ENCODE measurements at regions not wholly inside any gene's neighbourhood (a gene's known extent, or its start where the extent isn't known, plus 50 kb on each side); places are given as distances from the start of the nearest gene placed in this dataset.
"Not testable (repeated sequence)": the region's sequence is repeated elsewhere in the genome, so short reads cannot be mapped to it uniquely, and the experiment has no call there.

GRCh38 chr9:105091004-105091640, 153.3 kb upstream of the SLC44A1 start:
- H3K27me3 ChIP-seq (ENCODE audit: control insufficient read depth, insufficient read depth, low read length) = no peaks in the 10 kb centered on the region
- H3K4me1 ChIP-seq (ENCODE audit: control insufficient read depth, insufficient read depth, low read length) = no peaks in the 10 kb centered on the region
- no peak overlapping the region for H3K4me3 ChIP-seq (ENCODE audit: low read length)
- H3K9ac ChIP-seq (ENCODE audit: low read length) = no peak overlapping the region
- H3K27ac ChIP-seq (ENCODE audit: low read depth, low read length) = no peak overlapping the region
- no peaks in the 10 kb centered on the region for H3K36me3 ChIP-seq (ENCODE audit: control insufficient read depth, insufficient read depth, low read length)

DNA sequence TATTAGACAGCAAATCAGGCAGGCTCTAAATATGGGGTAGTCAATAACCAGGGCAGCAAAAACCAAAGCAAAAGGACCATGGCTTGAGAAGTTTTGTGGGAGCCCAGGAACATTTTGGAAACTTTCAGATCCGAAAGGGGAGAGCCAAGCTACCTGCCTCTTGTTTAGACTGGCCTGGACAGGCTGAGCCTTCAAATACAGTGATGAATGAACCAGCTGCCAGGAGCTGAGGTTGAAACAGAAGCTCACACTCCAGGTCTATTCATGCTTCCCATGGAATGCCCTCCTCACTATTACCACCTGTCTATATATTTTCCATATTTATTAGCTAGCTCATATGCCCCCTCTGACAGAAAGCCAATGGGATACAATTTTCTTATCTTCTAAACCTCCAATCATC, 150.8 kb upstream of the SLC44A1 start:
- Histone ChIP-seq H3K4me3 (ENCODE audit: low read length) (no peak overlapping the region), H3K9ac (ENCODE audit: low read length) (no peak overlapping the region), H3K27me3 (ENCODE audit: control insufficient read depth, insufficient read depth, low read length) (no peaks in the 10 kb centered on the region), H3K4me1 (ENCODE audit: control insufficient read depth, insufficient read depth, low read length) (no peaks in the 10 kb centered on the region), H3K36me3 (ENCODE audit: control insufficient read depth, insufficient read depth, low read length) (no peaks in the 10 kb centered on the region), H3K27ac (ENCODE audit: low read depth, low read length) (no peak overlapping the region)

DNA sequence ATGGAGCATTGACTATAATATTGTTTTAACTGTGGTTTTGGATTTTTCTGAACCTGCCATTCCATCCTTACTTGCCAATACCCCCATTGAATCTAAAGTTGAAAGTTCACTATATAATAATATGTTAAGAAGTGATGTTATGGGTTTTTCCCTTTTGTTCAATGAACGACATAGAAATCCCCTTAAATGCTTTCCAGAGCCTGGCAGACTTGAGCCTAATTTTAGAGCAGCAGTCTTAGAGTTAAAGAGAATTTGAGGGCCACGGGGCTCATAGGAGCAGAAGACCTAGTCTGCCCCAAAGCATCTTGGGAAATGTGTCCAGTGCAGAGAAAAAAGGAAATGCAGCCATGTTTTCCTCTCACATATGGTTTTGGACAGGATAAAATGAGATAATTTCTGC, 146.1 kb upstream of the SLC44A1 start:
- H3K36me3 ChIP-seq (ENCODE audit: control insufficient read depth, insufficient read depth, low read length) = no peaks in the 10 kb centered on the region
- no peak overlapping the region for H3K27ac ChIP-seq (ENCODE audit: low read depth, low read length)
- H3K4me1 ChIP-seq (ENCODE audit: control insufficient read depth, insufficient read depth, low read length) = peaks cover 3% of the 10 kb centered on the region
- no peak overlapping the region for H3K4me3 ChIP-seq (ENCODE audit: low read length)
- H3K9ac ChIP-seq (ENCODE audit: low read length) = no peak overlapping the region
- no peaks in the 10 kb centered on the region for H3K27me3 ChIP-seq (ENCODE audit: control insufficient read depth, insufficient read depth, low read length)

GRCh38 chr9:105103776-105104175, 140.7 kb upstream of the SLC44A1 start:
- Histone ChIP-seq H3K9ac (ENCODE audit: low read length) (no peak overlapping the region), H3K4me3 (ENCODE audit: low read length) (no peak overlapping the region), H3K36me3 (ENCODE audit: control insufficient read depth, insufficient read depth, low read length) (no peaks in the 10 kb centered on the region), H3K4me1 (ENCODE audit: control insufficient read depth, insufficient read depth, low read length) (peaks cover 3% of the 10 kb centered on the region), H3K27ac (ENCODE audit: low read depth, low read length) (no peak overlapping the region), H3K27me3 (ENCODE audit: control insufficient read depth, insufficient read depth, low read length) (no peaks in the 10 kb centered on the region)

GRCh38 chr9:105114318-105114717, 130.1 kb upstream of the SLC44A1 start:
- H3K36me3 ChIP-seq (ENCODE audit: control insufficient read depth, insufficient read depth, low read length) = no peaks in the 10 kb centered on the region
- no peaks in the 10 kb centered on the region for H3K27me3 ChIP-seq (ENCODE audit: control insufficient read depth, insufficient read depth, low read length)
- H3K27ac ChIP-seq (ENCODE audit: low read depth, low read length) = no peak overlapping the region
- H3K4me1 ChIP-seq (ENCODE audit: control insufficient read depth, insufficient read depth, low read length) = peaks cover 11% of the 10 kb centered on the region
- no peak overlapping the region for H3K4me3 ChIP-seq (ENCODE audit: low read length)
- no peak overlapping the region for H3K9ac ChIP-seq (ENCODE audit: low read length)

GRCh38 chr9:105114964-105115728, 129.3 kb upstream of the SLC44A1 start:
- H3K9ac ChIP-seq (ENCODE audit: low read length) = no peak overlapping the region
- H3K27me3 ChIP-seq (ENCODE audit: control insufficient read depth, insufficient read depth, low read length) = no peaks in the 10 kb centered on the region
- peaks cover 11% of the 10 kb centered on the region for H3K4me1 ChIP-seq (ENCODE audit: control insufficient read depth, insufficient read depth, low read length)
- H3K4me3 ChIP-seq (ENCODE audit: low read length) = no peak overlapping the region
- H3K27ac ChIP-seq (ENCODE audit: low read depth, low read length) = no peak overlapping the region
- no peaks in the 10 kb centered on the region for H3K36me3 ChIP-seq (ENCODE audit: control insufficient read depth, insufficient read depth, low read length)

DNA sequence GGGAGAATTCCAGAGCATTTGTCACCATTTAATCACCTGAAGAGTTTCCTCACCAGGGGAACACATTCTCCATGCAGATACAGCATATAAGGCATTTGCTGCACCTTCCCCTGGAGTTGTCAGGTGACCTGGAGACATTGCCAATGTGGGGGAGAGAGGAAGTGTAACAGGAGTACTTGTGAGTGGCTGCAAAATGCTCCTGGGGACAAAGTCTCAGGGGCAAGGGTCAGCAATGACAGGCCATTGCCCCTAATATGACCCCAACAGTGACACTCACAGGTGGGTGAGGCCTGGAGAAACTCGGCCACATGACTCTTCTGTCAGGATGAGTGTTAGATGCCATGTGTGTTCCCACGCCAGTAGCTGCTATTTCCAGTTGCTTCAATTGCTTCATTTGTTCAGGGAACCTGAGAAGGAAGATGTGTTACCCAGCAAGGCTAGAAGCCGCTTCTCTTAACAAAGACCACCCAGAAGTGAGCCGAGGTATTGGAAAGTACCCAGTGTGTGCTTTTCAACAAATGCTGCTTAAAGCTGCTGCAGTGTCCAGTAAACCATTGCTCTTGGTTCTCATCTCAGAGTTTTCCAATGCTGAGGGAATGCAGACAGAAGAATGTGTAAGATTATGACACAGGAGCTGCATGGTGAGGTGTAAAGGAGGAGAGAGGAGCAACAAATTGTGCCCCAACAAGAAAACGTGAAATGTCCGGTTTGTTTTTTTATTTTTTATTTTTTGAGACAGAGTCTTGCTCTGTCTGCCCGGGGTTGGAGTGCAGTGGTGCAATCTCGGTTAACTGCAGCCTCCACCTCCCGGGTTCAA, 128.2 kb upstream of the SLC44A1 start:
- Histone ChIP-seq H3K4me3 (ENCODE audit: low read length) (no peak overlapping the region), H3K4me1 (ENCODE audit: control insufficient read depth, insufficient read depth, low read length) (peaks cover 11% of the 10 kb centered on the region), H3K36me3 (ENCODE audit: control insufficient read depth, insufficient read depth, low read length) (no peaks in the 10 kb centered on the region), H3K9ac (ENCODE audit: low read length) (no peak overlapping the region), H3K27me3 (ENCODE audit: control insufficient read depth, insufficient read depth, low read length) (no peaks in the 10 kb centered on the region), H3K27ac (ENCODE audit: low read depth, low read length) (no peak overlapping the region)

DNA sequence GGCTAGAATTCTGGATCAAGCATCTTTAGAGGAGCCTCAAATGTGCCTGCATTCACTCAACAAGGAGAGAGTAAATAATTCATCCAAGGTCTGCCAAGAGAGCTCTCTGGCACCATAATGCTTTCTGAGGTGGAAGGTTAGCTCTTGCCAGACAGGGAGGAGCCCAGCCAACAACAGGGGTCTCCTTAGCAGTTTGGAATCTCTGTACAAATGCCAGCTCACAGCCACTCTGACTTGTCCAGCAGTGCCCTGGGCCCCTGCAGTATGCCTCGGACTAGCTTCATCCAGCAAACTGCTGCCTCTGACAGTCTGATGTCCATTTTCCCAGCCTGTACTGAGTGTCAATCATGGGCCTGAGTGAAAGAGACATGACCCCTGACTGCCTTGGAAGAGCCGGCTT, 127.2 kb upstream of the SLC44A1 start:
- H3K27ac ChIP-seq (ENCODE audit: low read depth, low read length) = peak overlapping the region; percentile 19

GRCh38 chr9:105118636-105119035, 125.8 kb upstream of the SLC44A1 start:
- Histone ChIP-seq H3K4me3 (ENCODE audit: low read length) (no peak overlapping the region), H3K27ac (ENCODE audit: low read depth, low read length) (peak overlapping the region; percentile 46), H3K4me1 (ENCODE audit: control insufficient read depth, insufficient read depth, low read length) (peaks cover 11% of the 10 kb centered on the region), H3K9ac (ENCODE audit: low read length) (no peak overlapping the region), H3K27me3 (ENCODE audit: control insufficient read depth, insufficient read depth, low read length) (no peaks in the 10 kb centered on the region), H3K36me3 (ENCODE audit: control insufficient read depth, insufficient read depth, low read length) (no peaks in the 10 kb centered on the region)

More for the DNA sequence above, 127.2 kb upstream of the SLC44A1 start:
- Histone ChIP-seq H3K27me3 (ENCODE audit: control insufficient read depth, insufficient read depth, low read length) (no peaks in the 10 kb centered on the region), H3K4me1 (ENCODE audit: control insufficient read depth, insufficient read depth, low read length) (peaks cover 11% of the 10 kb centered on the region), H3K4me3 (ENCODE audit: low read length) (no peak overlapping the region), H3K36me3 (ENCODE audit: control insufficient read depth, insufficient read depth, low read length) (no peaks in the 10 kb centered on the region), H3K9ac (ENCODE audit: low read length) (no peak overlapping the region)

- Histone ChIP-seq H3K9ac (ENCODE audit: low read length) (no peak overlapping the region), H3K4me3 (ENCODE audit: low read length) (no peak overlapping the region), H3K4me1 (ENCODE audit: control insufficient read depth, insufficient read depth, low read length) (peaks cover 11% of the 10 kb centered on the region), H3K27ac (ENCODE audit: low read depth, low read length) (peak overlapping the region; percentile 46), H3K36me3 (ENCODE audit: control insufficient read depth, insufficient read depth, low read length) (no peaks in the 10 kb centered on the region), H3K27me3 (ENCODE audit: control insufficient read depth, insufficient read depth, low read length) (no peaks in the 10 kb centered on the region)
Measured at GRCh38 chr9:105119156-105119555, 125.3 kb upstream of the SLC44A1 start.

DNA sequence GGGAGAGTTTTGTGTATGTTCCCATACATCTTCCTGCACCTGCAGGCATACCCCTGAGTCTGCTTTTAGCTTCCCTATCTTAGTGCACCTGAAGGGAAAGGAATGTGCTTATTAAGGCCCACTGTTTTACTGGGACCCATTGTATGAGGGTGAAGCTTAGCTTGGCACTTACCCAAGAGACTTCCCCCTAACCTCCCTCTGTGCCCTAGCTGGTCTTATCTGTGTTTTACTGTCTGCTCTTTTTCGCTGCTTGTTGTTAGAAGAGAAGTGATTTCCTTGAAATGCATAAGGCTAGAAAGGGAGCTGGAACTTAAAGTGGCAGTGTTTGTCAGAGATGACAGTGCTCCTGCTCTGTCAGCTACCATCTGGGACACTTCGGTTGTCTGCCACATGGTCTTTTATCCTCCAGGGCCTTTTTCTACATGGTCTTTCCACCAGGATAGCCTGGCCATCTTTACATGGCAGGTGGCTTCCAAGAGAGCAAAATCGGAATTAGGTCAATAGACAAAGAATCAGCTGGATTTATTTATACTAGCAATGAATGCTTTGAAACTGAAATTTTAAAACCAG, 122.5 kb upstream of the SLC44A1 start:
- H3K27ac ChIP-seq (ENCODE audit: low read depth, low read length) = no peak overlapping the region

DNA sequence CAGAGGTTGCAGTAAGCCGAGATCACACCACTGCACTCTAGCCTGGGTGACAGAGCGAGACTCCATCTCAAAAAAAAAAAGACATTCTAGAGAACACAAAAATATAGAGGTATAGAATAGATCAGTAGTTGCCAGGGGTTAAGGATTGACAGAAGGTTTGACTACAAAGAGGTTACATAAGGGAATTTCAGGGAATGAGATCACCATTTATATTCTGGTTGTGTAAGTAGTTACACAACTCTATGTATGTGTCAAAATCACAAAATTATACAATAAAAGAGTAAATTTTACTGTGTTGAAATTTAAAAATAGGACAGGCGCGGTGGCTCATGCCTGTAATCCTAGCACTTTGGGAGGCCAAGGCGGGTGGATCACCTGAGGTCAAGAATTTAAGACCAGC, 119.9 kb upstream of the SLC44A1 start:
- H3K36me3 ChIP-seq (ENCODE audit: control insufficient read depth, insufficient read depth, low read length); H3K27ac ChIP-seq (ENCODE audit: low read depth, low read length); H3K27me3 ChIP-seq (ENCODE audit: control insufficient read depth, insufficient read depth, low read length); H3K4me3 ChIP-seq (ENCODE audit: low read length); H3K9ac ChIP-seq (ENCODE audit: low read length); H3K4me1 ChIP-seq (ENCODE audit: control insufficient read depth, insufficient read depth, low read length): not testable (repeated sequence)

More for the DNA sequence above, 122.5 kb upstream of the SLC44A1 start:
- H3K36me3 ChIP-seq (ENCODE audit: control insufficient read depth, insufficient read depth, low read length) = no peaks in the 10 kb centered on the region
- H3K4me1 ChIP-seq (ENCODE audit: control insufficient read depth, insufficient read depth, low read length) = peaks cover 15% of the 10 kb centered on the region
- H3K4me3 ChIP-seq (ENCODE audit: low read length) = no peak overlapping the region
- H3K9ac ChIP-seq (ENCODE audit: low read length) = no peak overlapping the region
- H3K27me3 ChIP-seq (ENCODE audit: control insufficient read depth, insufficient read depth, low read length) = no peaks in the 10 kb centered on the region

Data from rectal smooth muscle tissue (tissue), 1 donor.